Endothelial cell (in vitro differentiated cells): ENCODE measurements at regions not wholly inside any gene's neighbourhood (a gene's known extent, or its start where the extent isn't known, plus 50 kb on each side); places are given as distances from the start of the nearest gene placed in this dataset.

Experiments used
- DNase-seq: peaks from one replicate; pipeline ENCODE4 v3.0.0; 2021; ENCODE audit warnings: low spot score
- H3K27ac Mint-ChIP-seq: one replicate; pipeline ENCODE4 v1.8.0; 2021; ENCODE audit warnings: mixed read lengths, inconsistent platforms; ENCODE audit not compliant: unreplicated experiment
- H3K27me3 Mint-ChIP-seq: one replicate; pipeline ENCODE4 v1.8.0; 2021; ENCODE audit warnings: mild to moderate bottlenecking, moderate library complexity, mixed read lengths, inconsistent platforms; ENCODE audit not compliant: unreplicated experiment
- H3K36me3 Mint-ChIP-seq: one replicate; pipeline ENCODE4 v1.8.0; 2021; ENCODE audit warnings: mild to moderate bottlenecking, low read depth, mixed read lengths, inconsistent platforms; ENCODE audit not compliant: unreplicated experiment
- H3K4me1 Mint-ChIP-seq: one replicate; pipeline ENCODE4 v1.8.0; 2021; ENCODE audit warnings: mild to moderate bottlenecking, mixed read lengths, inconsistent platforms; ENCODE audit not compliant: unreplicated experiment
- H3K4me3 Mint-ChIP-seq: one replicate; pipeline ENCODE4 v1.8.0; 2021; ENCODE audit warnings: mild to moderate bottlenecking, mixed read lengths, inconsistent platforms; ENCODE audit not compliant: unreplicated experiment
- H3K9me3 Mint-ChIP-seq: one replicate; pipeline ENCODE4 v1.8.0; 2021; ENCODE audit warnings: mixed read lengths, inconsistent platforms; ENCODE audit not compliant: unreplicated experiment
- TF ChIP-seq, protein P1 (sequence below): fragments of 200-600 bp; sonication (generic); IDR thresholded peaks from one replicate; pipeline ENCODE4 v1.5.0; 2021; ENCODE audit warnings: antibody characterized with exemption; ENCODE audit not compliant: unreplicated experiment

DNA sequence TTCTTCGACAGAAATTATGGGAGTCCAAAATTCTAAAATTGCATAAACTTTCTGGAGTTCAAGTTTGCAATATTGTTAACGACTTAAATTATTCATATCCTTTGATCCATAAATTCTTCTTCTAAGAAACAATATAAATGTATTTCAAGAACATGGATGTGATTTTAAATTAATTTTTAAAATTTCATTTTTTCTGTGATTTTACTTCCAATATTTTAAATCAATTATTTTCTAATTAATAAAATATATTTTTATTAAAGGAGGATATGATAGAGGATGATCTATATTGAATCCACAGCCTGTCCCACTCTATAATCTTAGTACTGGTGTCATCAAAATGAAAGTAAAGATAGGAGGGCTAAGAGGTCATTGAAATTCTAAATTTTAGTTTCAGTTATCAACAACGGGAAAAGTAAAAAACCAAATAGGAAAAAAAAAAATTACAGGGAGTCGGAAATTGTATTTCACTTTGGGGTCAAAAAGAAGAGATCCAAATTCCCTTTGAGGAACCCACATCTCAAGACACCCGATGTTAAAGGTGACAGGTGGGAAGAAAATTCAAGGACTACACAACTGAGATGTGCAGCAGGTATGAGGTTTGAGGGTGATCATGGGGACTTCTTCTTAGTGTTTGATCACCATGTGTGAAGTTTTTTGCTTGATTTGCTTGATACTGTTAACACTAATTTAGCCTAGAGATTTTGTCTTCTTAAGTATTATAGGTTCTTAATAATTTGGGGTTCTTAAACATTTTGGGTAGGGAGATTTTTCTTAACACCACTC, 154.8 kb upstream of the RGS18 start:
- Mint-ChIP-seq H3K27me3 (no peaks in the 10 kb centered on the region), H3K4me3 (no peak overlapping the region), H3K36me3 (no peaks in the 10 kb centered on the region), H3K27ac (no peak overlapping the region), H3K9me3 (no peaks in the 10 kb centered on the region), H3K4me1 (no peaks in the 10 kb centered on the region)
- DNase-seq = no peak
- TF ChIP-seq, protein P1, sequence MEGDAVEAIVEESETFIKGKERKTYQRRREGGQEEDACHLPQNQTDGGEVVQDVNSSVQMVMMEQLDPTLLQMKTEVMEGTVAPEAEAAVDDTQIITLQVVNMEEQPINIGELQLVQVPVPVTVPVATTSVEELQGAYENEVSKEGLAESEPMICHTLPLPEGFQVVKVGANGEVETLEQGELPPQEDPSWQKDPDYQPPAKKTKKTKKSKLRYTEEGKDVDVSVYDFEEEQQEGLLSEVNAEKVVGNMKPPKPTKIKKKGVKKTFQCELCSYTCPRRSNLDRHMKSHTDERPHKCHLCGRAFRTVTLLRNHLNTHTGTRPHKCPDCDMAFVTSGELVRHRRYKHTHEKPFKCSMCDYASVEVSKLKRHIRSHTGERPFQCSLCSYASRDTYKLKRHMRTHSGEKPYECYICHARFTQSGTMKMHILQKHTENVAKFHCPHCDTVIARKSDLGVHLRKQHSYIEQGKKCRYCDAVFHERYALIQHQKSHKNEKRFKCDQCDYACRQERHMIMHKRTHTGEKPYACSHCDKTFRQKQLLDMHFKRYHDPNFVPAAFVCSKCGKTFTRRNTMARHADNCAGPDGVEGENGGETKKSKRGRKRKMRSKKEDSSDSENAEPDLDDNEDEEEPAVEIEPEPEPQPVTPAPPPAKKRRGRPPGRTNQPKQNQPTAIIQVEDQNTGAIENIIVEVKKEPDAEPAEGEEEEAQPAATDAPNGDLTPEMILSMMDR = no peak

DNA sequence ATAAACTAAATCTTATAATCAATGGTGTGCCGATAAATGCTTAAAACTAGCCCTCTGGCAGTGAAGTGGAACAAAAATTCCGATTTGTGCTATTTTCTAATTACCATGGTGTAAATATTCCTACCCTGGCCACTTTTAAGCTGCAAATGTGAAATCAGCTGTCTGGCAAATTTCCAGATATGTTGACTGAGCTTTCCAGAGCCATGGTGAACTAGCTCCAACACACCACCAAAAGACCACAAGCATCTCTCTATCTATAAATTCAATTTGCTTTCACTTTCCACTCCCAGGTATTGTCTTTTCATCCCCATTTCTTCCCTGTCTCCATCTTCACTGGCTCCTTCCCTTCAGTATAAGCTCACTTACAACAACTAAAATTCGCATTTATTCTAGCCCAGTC, 152.3 kb upstream of the RGS18 start:
- H3K4me1 Mint-ChIP-seq = no peaks in the 10 kb centered on the region
- DNase-seq = no peak
- no peaks in the 10 kb centered on the region for H3K27me3 Mint-ChIP-seq
- H3K4me3 Mint-ChIP-seq = no peak overlapping the region
- no peak overlapping the region for H3K27ac Mint-ChIP-seq
- H3K36me3 Mint-ChIP-seq = no peaks in the 10 kb centered on the region
- TF ChIP-seq, protein P1 = no peak
- no peaks in the 10 kb centered on the region for H3K9me3 Mint-ChIP-seq

DNA sequence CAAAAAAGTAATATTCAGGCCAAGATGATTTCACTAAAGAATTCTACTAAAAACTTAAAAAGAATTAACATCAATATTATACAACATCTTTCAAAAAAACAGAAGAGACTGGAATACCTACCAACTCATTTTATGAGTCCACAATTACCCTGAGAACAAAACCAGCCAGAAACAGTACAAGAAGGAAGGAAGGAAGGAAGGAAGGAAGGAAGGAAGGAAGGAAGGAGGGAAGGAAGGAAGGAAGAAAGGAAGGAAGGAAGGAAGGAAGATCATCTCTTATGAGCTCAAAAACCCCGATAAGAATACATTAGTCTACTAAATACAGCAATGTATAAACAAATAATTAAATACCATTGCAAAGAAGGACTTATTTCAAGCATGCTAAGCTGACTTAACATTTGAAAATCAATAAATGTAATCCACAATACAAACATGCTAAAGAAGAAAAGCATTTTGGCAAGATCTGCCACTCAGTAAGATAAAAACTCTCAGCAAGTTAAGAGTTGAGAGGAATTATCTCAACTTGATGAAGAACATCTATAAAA, 149.9 kb upstream of the RGS18 start:
- H3K36me3 Mint-ChIP-seq = no peaks in the 10 kb centered on the region
- no peak overlapping the region for H3K27ac Mint-ChIP-seq
- no peak overlapping the region for H3K4me3 Mint-ChIP-seq
- DNase-seq = no peak
- H3K9me3 Mint-ChIP-seq = no peaks in the 10 kb centered on the region
- no peaks in the 10 kb centered on the region for H3K4me1 Mint-ChIP-seq
- H3K27me3 Mint-ChIP-seq = no peaks in the 10 kb centered on the region
- TF ChIP-seq, protein P1 = no peak

DNA sequence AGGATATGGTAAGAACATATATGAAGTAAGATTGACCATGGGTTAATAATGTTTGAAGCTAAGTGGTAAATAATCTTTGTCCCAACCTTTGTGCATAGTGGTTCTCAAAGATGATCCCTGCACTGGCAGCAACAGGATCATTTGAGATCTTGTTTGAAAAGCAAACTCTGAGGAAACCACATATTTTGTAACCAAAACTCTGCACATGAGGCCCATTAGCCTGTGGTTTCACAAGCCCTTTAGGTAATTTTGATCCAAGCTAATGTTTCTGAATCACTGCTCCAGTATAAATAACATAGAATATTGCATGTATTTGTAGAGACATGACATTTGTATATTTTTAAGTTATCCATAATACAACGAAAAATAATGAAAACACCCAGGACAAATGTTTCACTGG, 147.9 kb upstream of the RGS18 start:
- H3K27ac Mint-ChIP-seq = no peak overlapping the region
- no peaks in the 10 kb centered on the region for H3K36me3 Mint-ChIP-seq
- H3K4me3 Mint-ChIP-seq = no peak overlapping the region
- TF ChIP-seq, protein P1 = no peak
- no peaks in the 10 kb centered on the region for H3K4me1 Mint-ChIP-seq
- no peaks in the 10 kb centered on the region for H3K27me3 Mint-ChIP-seq
- no peaks in the 10 kb centered on the region for H3K9me3 Mint-ChIP-seq
- no peak for DNase-seq

DNA sequence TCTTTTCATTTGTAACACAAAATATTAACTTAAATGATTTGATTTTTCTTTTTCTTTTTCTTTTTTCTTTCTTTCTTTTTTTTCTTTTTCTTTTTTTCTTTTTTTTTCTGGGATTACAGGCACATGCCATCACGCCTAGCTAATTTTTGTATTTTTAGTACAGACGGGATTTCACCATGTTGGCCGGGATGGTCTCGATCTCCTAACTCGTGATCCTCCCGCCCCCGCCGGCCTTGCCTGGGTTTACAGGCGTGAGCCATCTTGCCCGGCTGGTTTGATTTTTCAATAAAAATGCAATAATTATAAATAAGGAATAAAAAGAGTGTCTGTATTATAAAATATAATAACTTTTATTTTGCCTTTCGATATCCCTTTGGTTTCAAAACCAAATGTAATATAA, 146.7 kb upstream of the RGS18 start:
- no peaks in the 10 kb centered on the region for H3K4me1 Mint-ChIP-seq
- TF ChIP-seq, protein P1 = no peak
- no peaks in the 10 kb centered on the region for H3K27me3 Mint-ChIP-seq
- no peaks in the 10 kb centered on the region for H3K36me3 Mint-ChIP-seq
- DNase-seq = no peak
- H3K4me3 Mint-ChIP-seq = no peak overlapping the region
- H3K9me3 Mint-ChIP-seq = no peaks in the 10 kb centered on the region
- H3K27ac Mint-ChIP-seq = no peak overlapping the region
